ENCODE measurements at regions not wholly inside any gene's neighbourhood (a gene's known extent, or its start where the extent isn't known, plus 50 kb on each side); places are given as distances from the start of the nearest gene placed in this dataset.
A peak's percentile ranks its signal among the peaks of the same experiment; 100 is the strongest.

- TF ChIP-seq POLR2A (IDR thresholded peaks at IDR 0.05) (no peak), CTCF (IDR thresholded peaks at IDR 0.05) (no peak)
- WGBS, 2 donors: 54 to 67% methylated on average over 7 of the region's 7 CpGs
- peak in 1 of 2 donors; percentile 45 for DNase-seq (ENCODE audit: low spot score in 2 of 2)
- intact Hi-C loops (cut with DNase I; ENCODE audit: low total_unique reads): no loop called here
- H3K4me3 ChIP-seq (ENCODE audit: low read depth, poor library complexity, severe bottlenecking): no peak overlapping the region
Measured at GRCh38 chr9:545480-545879, 296.0 kb upstream of the DMRT1 start.

- no peak for DNase-seq (ENCODE audit: low spot score in 2 of 2)
- intact Hi-C loops (cut with DNase I; ENCODE audit: low total_unique reads): no loop called here
- TF ChIP-seq POLR2A (IDR thresholded peaks at IDR 0.05): no peak
- no peak for TF ChIP-seq CTCF (IDR thresholded peaks at IDR 0.05)
- 43 to 56% methylated on average over 3 of the region's 3 CpGs for WGBS, 2 donors
- H3K4me3 ChIP-seq (ENCODE audit: low read depth, poor library complexity, severe bottlenecking): no peak overlapping the region
Measured at GRCh38 chr9:546235-546634, 295.3 kb upstream of the DMRT1 start.

- DNase-seq (ENCODE audit: low spot score in 2 of 2): no peak
- intact Hi-C loops (cut with DNase I; ENCODE audit: low total_unique reads): no loop called here
- no peak overlapping the region for H3K4me3 ChIP-seq (ENCODE audit: low read depth, poor library complexity, severe bottlenecking)
- 17 to 24% methylated on average over 3 of the region's 3 CpGs for WGBS, 2 donors
- TF ChIP-seq CTCF (IDR thresholded peaks at IDR 0.05): no peak
- TF ChIP-seq POLR2A (IDR thresholded peaks at IDR 0.05): no peak
Measured at GRCh38 chr9:546797-547223, 294.7 kb upstream of the DMRT1 start.

- TF ChIP-seq POLR2A (IDR thresholded peaks at IDR 0.05) (no peak), CTCF (IDR thresholded peaks at IDR 0.05) (no peak)
- WGBS, 2 donors: 50 to 62% methylated on average over 5 of the region's 5 CpGs
- intact Hi-C loops (cut with DNase I; ENCODE audit: low total_unique reads): no loop called here
- H3K4me3 ChIP-seq (ENCODE audit: low read depth, poor library complexity, severe bottlenecking): no peak overlapping the region
- no peak for DNase-seq (ENCODE audit: low spot score in 2 of 2)
Measured at GRCh38 chr9:547314-547713, 294.2 kb upstream of the DMRT1 start.

GRCh38 chr9:549455-549997 is 292.0 kb upstream of the DMRT1 start:
- TF ChIP-seq POLR2A (IDR thresholded peaks at IDR 0.05): no peak
- TF ChIP-seq CTCF (IDR thresholded peaks at IDR 0.05): no peak
- H3K4me3 ChIP-seq (ENCODE audit: low read depth, poor library complexity, severe bottlenecking): no peak overlapping the region
- intact Hi-C loops (cut with DNase I; ENCODE audit: low total_unique reads): no loop called here
- 85 to 87% methylated on average over 12 of the region's 12 CpGs for WGBS, 2 donors
- DNase-seq (ENCODE audit: low spot score in 2 of 2): no peak

GRCh38 chr9:550333-550732 is 291.2 kb upstream of the DMRT1 start:
- WGBS, 2 donors: 84 to 85% methylated on average over 8 of the region's 8 CpGs
- no peak for TF ChIP-seq POLR2A (IDR thresholded peaks at IDR 0.05)
- TF ChIP-seq CTCF (IDR thresholded peaks at IDR 0.05): no peak
- intact Hi-C loops (cut with DNase I; ENCODE audit: low total_unique reads): no loop called here
- no peak for DNase-seq (ENCODE audit: low spot score in 2 of 2)
- no peak overlapping the region for H3K4me3 ChIP-seq (ENCODE audit: low read depth, poor library complexity, severe bottlenecking)

Measured in lower leg skin (tissue), 4 donors.